K562 (cell line): ENCODE measurements at regions not wholly inside any gene's neighbourhood (a gene's known extent, or its start where the extent isn't known, plus 50 kb on each side); places are given as distances from the start of the nearest gene placed in this dataset.

ENCODE experiments used
- ATAC-seq: fragments of 200-7000 bp; cut with Tn5 transposase; 3 replicates; pipeline ENCODE4 v1.9.1; 2020; ENCODE audit warnings: moderate library complexity
- BruUV-seq: library from RNA; stranded (reverse); fragments of 400-500 nt; replicated peaks from 2 replicates; lab custom pipeline; 2021; lab: Mats Ljungman, UMichigan
- CTCF ChIA-PET: fragments of 300-600 bp; formaldehyde crosslinking; extraction: SDS; loops from one replicate; lab custom pipeline; 2021; ENCODE audit warnings: low intra/inter-chr PET ratio; lab: Yijun Ruan, JAX
- POLR2A ChIA-PET: fragments of 300-600, 350-650 bp; sonication (Branson Sonifier 250); formaldehyde crosslinking; extraction: SDS; loops from one replicate; lab custom pipeline; 2021; ENCODE audit warnings: antibody characterized with exemption, inconsistent platforms; lab: Yijun Ruan, JAX
- DNase-seq, 4 experiments: peaks; one replicate each; pipeline versions ENCODE4 v3.0.0 to v3.0.0-alpha.2; 2011 to 2018; ENCODE audit warnings: low spot score in 3 of 4, mixed read lengths in 3 of 4; ENCODE audit errors: extremely low read depth in 1 of 4
- FAIRE-seq: peaks from 2 replicates; lab custom pipeline; 2011; peaks lifted over from hg19 to GRCh38; lab: Jason Lieb, UNC
- H2AFZ ChIP-seq: 2 replicates; pipeline ENCODE4 v1.6.0; 2011; ENCODE audit warnings: low read depth, low read length, control low read depth, inconsistent platforms
- H3K27ac ChIP-seq: fragments of 200-600 bp; 3 replicates; pipeline ENCODE4 v1.8.0; 2011; ENCODE audit warnings: low read depth, mild to moderate bottlenecking, control low read depth, inconsistent platforms, low read length, moderate library complexity, mixed read lengths; ENCODE audit errors: extremely low read depth
- H3K27me3 ChIP-seq, 2 experiments: fragments of 300-600 bp in 1 of 2; 2 replicates in 1 of 2; 3 replicates in 1 of 2; pipeline versions ENCODE4 v1.6.0 to v1.8.0; 2011; ENCODE audit warnings: inconsistent platforms in 2 of 2, low read length in 2 of 2, mild to moderate bottlenecking in 1 of 2, mixed read lengths in 1 of 2, moderate library complexity in 1 of 2; ENCODE audit not compliant: control insufficient read depth in 2 of 2, insufficient read depth in 2 of 2
- H3K36me3 ChIP-seq: fragments of 300-600 bp; 3 replicates; pipeline ENCODE4 v1.8.0; 2011; ENCODE audit warnings: mild to moderate bottlenecking, low read length, inconsistent platforms; ENCODE audit not compliant: control insufficient read depth, insufficient read depth
- H3K4me1 ChIP-seq, 2 experiments: fragments of 200-600 bp in 1 of 2; replicated peaks in 1 of 2; 2 replicates in 1 of 2; 3 replicates in 1 of 2; pipeline versions ENCODE4 v1.5.1 to v1.8.0; 2011; ENCODE audit warnings: inconsistent platforms in 2 of 2, low read length in 2 of 2, mild to moderate bottlenecking in 1 of 2, mixed read lengths in 1 of 2, moderate library complexity in 1 of 2; ENCODE audit not compliant: control insufficient read depth in 2 of 2, insufficient read depth in 2 of 2
- H3K4me2 ChIP-seq: 2 replicates; pipeline ENCODE4 v1.6.1; 2011; ENCODE audit warnings: low read length, control low read depth, inconsistent platforms, mixed read lengths; ENCODE audit not compliant: insufficient read depth
- H3K4me3 ChIP-seq: fragments of 200-600 bp; sonication (generic), shearing (Covaris generic); 2 replicates; pipeline ENCODE4 v1.5.1; 2016; ENCODE audit warnings: control low read depth, inconsistent platforms
- H3K79me2 ChIP-seq: fragments of 200-600 bp; 3 replicates; pipeline ENCODE4 v1.8.0; 2011; ENCODE audit warnings: low read length, inconsistent platforms; ENCODE audit not compliant: control insufficient read depth, insufficient read depth
- H3K9ac ChIP-seq, 2 experiments: 2 replicates each; pipeline versions ENCODE4 v1.6.0 to v1.6.1; 2011; ENCODE audit warnings: low read depth in 2 of 2, low read length in 2 of 2, control low read depth in 1 of 2, inconsistent platforms in 1 of 2, mild to moderate bottlenecking in 1 of 2, mixed read lengths in 1 of 2; ENCODE audit not compliant: insufficient read depth in 1 of 2
- H3K9me1 ChIP-seq: one replicate; pipeline ENCODE4 v1.6.0; 2011; ENCODE audit warnings: inconsistent platforms, mild to moderate bottlenecking, low read length, moderate library complexity; ENCODE audit not compliant: control insufficient read depth, insufficient read depth
- H3K9me3 ChIP-seq: replicated peaks from 2 replicates; pipeline ENCODE4 v1.5.1; 2011; ENCODE audit warnings: low read depth, low read length, inconsistent platforms; ENCODE audit not compliant: control insufficient read depth, insufficient read depth
- H4K20me1 ChIP-seq: replicated peaks from 2 replicates; pipeline ENCODE4 v1.6.1; 2011; ENCODE audit warnings: low read length, inconsistent platforms, mixed read lengths; ENCODE audit not compliant: control insufficient read depth, insufficient read depth
- BRD4 ChIP-seq: fragments of 200-600 bp; sonication (generic); IDR thresholded peaks from 2 replicates; pipeline ENCODE4 v1.6.1; 2017; ENCODE audit warnings: inconsistent platforms
- CBX1 ChIP-seq: sonication (generic); IDR thresholded peaks from 2 replicates; pipeline ENCODE4 v1.6.1; 2016; ENCODE audit warnings: antibody characterized with exemption, low read depth, mild to moderate bottlenecking
- CC2D1A ChIP-seq: fragments of 450-650 bp; IDR thresholded peaks from 2 replicates; pipeline ENCODE4 v1.6.1; 2017; ENCODE audit warnings: mild to moderate bottlenecking
- HNRNPLL ChIP-seq: fragments of 200-400 bp; formaldehyde crosslinking; IDR thresholded peaks from 2 replicates; pipeline ENCODE4 v1.6.1; 2017; ENCODE audit warnings: low read length, low read depth, mild to moderate bottlenecking; ENCODE audit not compliant: poor library complexity, severe bottlenecking
- KLF13 ChIP-seq: fragments of 450-650 bp; IDR thresholded peaks from 2 replicates; pipeline ENCODE4 v1.6.1; 2016; ENCODE audit warnings: missing genetic modification characterization, low read depth, mild to moderate bottlenecking, missing compliant biosample characterization, moderate library complexity, borderline replicate concordance
- NFE2 ChIP-seq: IDR thresholded peaks from 2 replicates; pipeline ENCODE4 v1.6.1; 2014; ENCODE audit warnings: antibody characterized with exemption, low read depth
- NR1H2 ChIP-seq: sonication (generic); formaldehyde crosslinking; IDR thresholded peaks from 2 replicates; pipeline ENCODE4 v1.4.0; 2020; ENCODE audit warnings: mild to moderate bottlenecking, missing genetic modification reagents
- POLR3A ChIP-seq: IDR thresholded peaks from 2 replicates; pipeline ENCODE4 v1.6.1; 2011; ENCODE audit warnings: borderline replicate concordance, mild to moderate bottlenecking, moderate library complexity; ENCODE audit not compliant: insufficient read length, insufficient read depth; ENCODE audit errors: extremely low read depth
- SMARCB1 ChIP-seq: IDR thresholded peaks from 2 replicates; pipeline ENCODE4 v1.6.1; 2011; ENCODE audit warnings: improper control_type of control experiment, low read depth; ENCODE audit not compliant: insufficient read length
- YBX1 ChIP-seq: fragments of 450-650 bp; IDR thresholded peaks from 2 replicates; pipeline ENCODE4 v1.7.1; 2016; ENCODE audit warnings: mild to moderate bottlenecking
- WGBS: fragments of 100-300 bp; shearing (Covaris generic); methylation state at CpG from one replicate; pipeline ENCODE4 v1.1.6; 2016; ENCODE audit warnings: low coverage, mixed read lengths; ENCODE audit not compliant: insufficient coverage; ENCODE audit errors: missing lambda C conversion rate; 5-methylcytosine and 5-hydroxymethylcytosine counted together
- in situ Hi-C: fragments of 300-500 bp; cut with MboI; formaldehyde crosslinking; loops from 4 replicates; pipeline ENCODE4 v1.15.0; 2018; ENCODE audit warnings: inconsistent platforms, mixed read lengths
- intact Hi-C: fragments of 100-400 bp; cut with micrococcal nuclease; formaldehyde crosslinking; loops from 2 replicates; pipeline ENCODE4 v1.14.2; 2022
- TF ChIP-seq, protein P1 (sequence below): fragments of 250-450 bp; sonication (Bioruptor Pico); IDR thresholded peaks from 2 replicates; pipeline ENCODE4 v1.8.0; 2021; ENCODE audit warnings: borderline replicate concordance, mild to moderate bottlenecking, moderate library complexity; ENCODE audit not compliant: poor library complexity, severe bottlenecking
- TF ChIP-seq, protein P2 (sequence below): fragments of 450-650 bp; formaldehyde crosslinking; IDR thresholded peaks from 2 replicates; pipeline ENCODE4 v1.4.0; 2020; ENCODE audit warnings: mild to moderate bottlenecking
- TF ChIP-seq, protein P3 (sequence below): sonication (generic); formaldehyde crosslinking; IDR thresholded peaks from 2 replicates; pipeline ENCODE4 v1.4.0; 2020; ENCODE audit warnings: mild to moderate bottlenecking, missing genetic modification reagents

DNA sequence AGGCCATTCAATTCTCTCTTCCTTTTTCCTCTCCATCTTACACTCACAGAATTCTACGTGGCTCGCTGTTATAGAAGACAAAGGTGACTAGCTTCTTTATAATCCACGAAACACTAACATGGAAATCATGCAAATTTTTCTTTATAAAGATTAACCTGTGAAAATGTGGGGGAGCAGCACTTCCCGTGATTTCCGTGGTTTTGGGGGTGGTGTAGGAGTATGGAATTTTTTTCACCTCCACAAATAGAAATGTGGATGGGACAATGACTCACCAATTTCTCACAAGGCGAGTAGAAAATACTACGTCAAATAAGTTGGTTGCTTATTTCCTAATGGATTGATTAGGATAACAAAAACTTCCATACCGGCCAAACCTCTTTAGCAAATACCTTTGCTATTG lies 719.2 kb upstream of the TENM3 start:
- no TSS peak for BruUV-seq
- H3K9ac ChIP-seq, result no peak overlapping the region
- DNase-seq (no peak), FAIRE-seq (no peak), ATAC-seq (no peak)
- no peak for TF ChIP-seq NR1H2 (CRISPR knock-in tag)
- no peak for TF ChIP-seq NFE2
- TF ChIP-seq SMARCB1, result no peak
- no peak for TF ChIP-seq POLR3A
- TF ChIP-seq CC2D1A, result no peak
- no peak for TF ChIP-seq HNRNPLL
- TF ChIP-seq, protein P1, sequence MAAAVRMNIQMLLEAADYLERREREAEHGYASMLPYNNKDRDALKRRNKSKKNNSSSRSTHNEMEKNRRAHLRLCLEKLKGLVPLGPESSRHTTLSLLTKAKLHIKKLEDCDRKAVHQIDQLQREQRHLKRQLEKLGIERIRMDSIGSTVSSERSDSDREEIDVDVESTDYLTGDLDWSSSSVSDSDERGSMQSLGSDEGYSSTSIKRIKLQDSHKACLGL (CRISPR knock-in tag), result no peak
- TF ChIP-seq, protein P2, sequence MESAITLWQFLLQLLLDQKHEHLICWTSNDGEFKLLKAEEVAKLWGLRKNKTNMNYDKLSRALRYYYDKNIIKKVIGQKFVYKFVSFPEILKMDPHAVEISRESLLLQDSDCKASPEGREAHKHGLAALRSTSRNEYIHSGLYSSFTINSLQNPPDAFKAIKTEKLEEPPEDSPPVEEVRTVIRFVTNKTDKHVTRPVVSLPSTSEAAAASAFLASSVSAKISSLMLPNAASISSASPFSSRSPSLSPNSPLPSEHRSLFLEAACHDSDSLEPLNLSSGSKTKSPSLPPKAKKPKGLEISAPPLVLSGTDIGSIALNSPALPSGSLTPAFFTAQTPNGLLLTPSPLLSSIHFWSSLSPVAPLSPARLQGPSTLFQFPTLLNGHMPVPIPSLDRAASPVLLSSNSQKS (CRISPR knock-in tag), result no peak
- TF ChIP-seq, protein P3, sequence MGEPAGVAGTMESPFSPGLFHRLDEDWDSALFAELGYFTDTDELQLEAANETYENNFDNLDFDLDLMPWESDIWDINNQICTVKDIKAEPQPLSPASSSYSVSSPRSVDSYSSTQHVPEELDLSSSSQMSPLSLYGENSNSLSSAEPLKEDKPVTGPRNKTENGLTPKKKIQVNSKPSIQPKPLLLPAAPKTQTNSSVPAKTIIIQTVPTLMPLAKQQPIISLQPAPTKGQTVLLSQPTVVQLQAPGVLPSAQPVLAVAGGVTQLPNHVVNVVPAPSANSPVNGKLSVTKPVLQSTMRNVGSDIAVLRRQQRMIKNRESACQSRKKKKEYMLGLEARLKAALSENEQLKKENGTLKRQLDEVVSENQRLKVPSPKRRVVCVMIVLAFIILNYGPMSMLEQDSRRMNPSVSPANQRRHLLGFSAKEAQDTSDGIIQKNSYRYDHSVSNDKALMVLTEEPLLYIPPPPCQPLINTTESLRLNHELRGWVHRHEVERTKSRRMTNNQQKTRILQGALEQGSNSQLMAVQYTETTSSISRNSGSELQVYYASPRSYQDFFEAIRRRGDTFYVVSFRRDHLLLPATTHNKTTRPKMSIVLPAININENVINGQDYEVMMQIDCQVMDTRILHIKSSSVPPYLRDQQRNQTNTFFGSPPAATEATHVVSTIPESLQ, result no peak
- no peak for TF ChIP-seq YBX1
- TF ChIP-seq CBX1, result no peak
- no peak for TF ChIP-seq BRD4
- no peak for TF ChIP-seq KLF13 (tag)
- ChIA-PET CTCF (no interaction called here), POLR2A (no interaction called here)
- H3K4me2 ChIP-seq, result no peak overlapping the region
- H3K27me3 ChIP-seq, result no peaks in the 10 kb centered on the region
- H3K4me3 ChIP-seq, result no peak overlapping the region
- H4K20me1 ChIP-seq, result no peaks in the 10 kb centered on the region
- H2AFZ ChIP-seq, result no peak overlapping the region
- no peaks in the 10 kb centered on the region for H3K4me1 ChIP-seq
- no peaks in the 10 kb centered on the region for H3K9me3 ChIP-seq
- H3K36me3 ChIP-seq, result no peaks in the 10 kb centered on the region
- H3K9me1 ChIP-seq, result no peaks in the 10 kb centered on the region
- 0% methylated on average over 8 of the region's 8 CpGs for WGBS
- H3K27ac ChIP-seq, result no peak overlapping the region
- in situ Hi-C loops (no loop called here), intact Hi-C loops (no loop called here)
- H3K79me2 ChIP-seq, result no peaks in the 10 kb centered on the region
